DMS 273 (cell line): ENCODE measurements at regions not wholly inside any gene's neighbourhood (a gene's known extent, or its start where the extent isn't known, plus 50 kb on each side); places are given as distances from the start of the nearest gene placed in this dataset.

Experiments
- DNase-seq: peaks from one replicate; lab custom pipeline; 2025; ENCODE audit not compliant: unreplicated experiment; lab: John Stamatoyannopoulos, UW

GRCh38 chr20:41811456-41811855, 193.3 kb upstream of the CHD6 start:
- no peak for DNase-seq

GRCh38 chr20:41800040-41800439, 181.9 kb upstream of the CHD6 start:
- DNase-seq = no peak

- DNase-seq = no peak
Observed at GRCh38 chr20:41798930-41799502, 180.8 kb upstream of the CHD6 start.

GRCh38 chr20:41786158-41786557, 168.0 kb upstream of the CHD6 start:
- no peak for DNase-seq

- no peak for DNase-seq
Observed at GRCh38 chr20:41784209-41784958, 166.2 kb upstream of the CHD6 start.

- no peak for DNase-seq
Observed at GRCh38 chr20:41783423-41784208, 165.4 kb upstream of the CHD6 start.

- DNase-seq = no peak
Observed at GRCh38 chr20:41782730-41783406, 164.7 kb upstream of the CHD6 start.

- no peak for DNase-seq
Observed at GRCh38 chr20:41782255-41782654, 164.1 kb upstream of the CHD6 start.

GRCh38 chr20:41776421-41776820, 158.2 kb upstream of the CHD6 start:
- DNase-seq = no peak

- DNase-seq = no peak
Observed at GRCh38 chr20:41774291-41774690, 156.1 kb upstream of the CHD6 start.

GRCh38 chr20:41770965-41771364, 152.8 kb upstream of the CHD6 start:
- no peak for DNase-seq

GRCh38 chr20:41770427-41770826, 152.2 kb upstream of the CHD6 start:
- DNase-seq = no peak

- no peak for DNase-seq
Observed at GRCh38 chr20:41769592-41770018, 151.4 kb upstream of the CHD6 start.

GRCh38 chr20:41750137-41750536, 132.0 kb upstream of the CHD6 start:
- no peak for DNase-seq

GRCh38 chr20:41748756-41749582, 130.8 kb upstream of the CHD6 start:
- DNase-seq = no peak

GRCh38 chr20:41748051-41748450, 129.9 kb upstream of the CHD6 start:
- no peak for DNase-seq

GRCh38 chr20:41747226-41747625, 129.0 kb upstream of the CHD6 start:
- DNase-seq = no peak

- peak; percentile 6 for DNase-seq
Observed at GRCh38 chr20:41746635-41747034, 128.5 kb upstream of the CHD6 start.

- DNase-seq = peak; percentile 71
Observed at GRCh38 chr20:41738604-41739206, 120.5 kb upstream of the CHD6 start.

- no peak for DNase-seq
Observed at GRCh38 chr20:41735949-41736348, 117.8 kb upstream of the CHD6 start.
